ENCODE measurements at regions not wholly inside any gene's neighbourhood (a gene's known extent, or its start where the extent isn't known, plus 50 kb on each side); places are given as distances from the start of the nearest gene placed in this dataset.

DNA sequence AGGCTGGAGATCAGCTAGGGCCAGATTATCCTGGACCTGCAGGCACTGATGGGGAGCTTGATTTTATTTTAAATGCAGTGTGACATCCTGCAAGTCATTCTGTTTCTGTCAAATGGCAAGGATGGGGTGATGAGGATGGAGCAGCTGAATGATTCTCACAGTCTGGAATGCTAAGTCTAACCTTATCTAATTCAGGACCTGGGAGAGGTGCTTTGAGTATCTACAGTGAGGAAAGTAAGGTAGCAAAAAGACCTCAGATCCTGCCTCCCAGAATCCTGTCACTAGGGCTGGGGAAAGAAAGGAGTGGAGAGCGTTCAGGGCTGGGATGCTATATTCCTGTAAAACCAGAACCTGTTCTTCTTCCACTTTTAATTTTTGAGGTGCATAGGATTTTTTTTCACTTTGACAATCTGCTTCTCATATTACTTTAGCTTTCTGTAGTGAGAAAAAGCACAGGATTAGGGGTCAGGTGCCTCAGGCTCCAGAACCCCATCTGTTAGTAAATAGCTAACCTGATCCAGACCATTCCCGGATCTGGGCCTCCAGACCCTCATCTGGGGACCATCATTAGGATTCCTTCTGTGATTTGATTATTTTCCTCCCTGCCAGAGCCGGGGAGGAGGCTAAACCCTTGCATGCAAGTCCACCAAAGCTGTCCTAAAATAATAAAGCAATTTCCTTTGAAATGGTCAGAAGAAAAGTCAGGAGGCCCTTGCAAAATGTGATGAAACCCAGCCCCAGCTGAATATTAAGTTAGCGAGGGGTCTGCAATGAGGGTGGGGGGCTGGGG, 54.7 kb downstream of the ASCL1 start:
- peak; percentile 99 for DNase-seq (ENCODE audit: low spot score)

DNA sequence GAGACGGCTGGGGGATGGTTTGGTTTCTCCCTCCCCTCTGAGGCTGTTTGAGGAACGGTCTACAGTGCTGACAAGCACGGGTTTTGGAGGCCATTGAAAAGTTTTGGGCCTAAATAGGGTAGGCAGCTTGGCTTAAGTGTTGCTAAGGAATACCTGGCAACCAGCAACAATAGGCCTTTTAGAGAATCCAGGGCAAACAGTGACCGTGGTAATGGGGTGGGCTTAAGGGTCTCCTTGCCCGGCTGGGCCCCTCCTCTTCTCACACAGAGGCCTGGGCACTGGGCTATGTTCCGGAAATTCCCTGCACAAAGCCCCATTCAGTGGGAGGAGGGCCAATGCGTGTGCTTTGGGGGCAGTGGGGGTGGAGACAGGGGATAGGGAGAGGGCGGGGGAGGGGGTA, 55.4 kb downstream of the ASCL1 start:
- DNase-seq (ENCODE audit: low spot score), result no peak

DNA sequence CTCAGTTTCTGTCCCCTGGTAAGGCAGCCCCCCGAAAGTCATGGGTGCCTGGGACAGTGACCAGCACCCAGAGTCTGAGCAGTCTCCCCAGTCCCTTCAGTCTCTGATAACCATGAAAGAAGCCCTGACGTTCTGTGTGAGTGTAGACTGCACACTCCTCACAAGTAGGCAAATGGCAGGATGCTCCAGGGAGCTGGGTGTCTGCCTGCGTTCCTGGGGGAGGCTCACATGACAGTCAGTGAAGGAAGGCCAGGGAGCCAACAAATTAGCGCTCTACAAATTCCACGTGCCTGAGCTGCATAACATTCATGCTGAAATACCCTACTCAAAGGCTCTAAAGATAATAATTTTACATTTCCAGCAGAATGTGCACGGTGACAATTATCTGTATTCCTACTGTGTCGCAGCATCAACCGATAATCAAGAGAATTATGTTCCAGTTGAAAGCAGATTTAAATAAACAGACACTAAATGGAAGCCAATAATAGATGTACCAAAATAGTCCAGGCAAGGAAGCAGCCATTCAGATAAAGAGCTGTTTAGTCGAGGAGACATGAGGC, 56.3 kb downstream of the ASCL1 start:
- peak; percentile 70 for DNase-seq (ENCODE audit: low spot score)

DNA sequence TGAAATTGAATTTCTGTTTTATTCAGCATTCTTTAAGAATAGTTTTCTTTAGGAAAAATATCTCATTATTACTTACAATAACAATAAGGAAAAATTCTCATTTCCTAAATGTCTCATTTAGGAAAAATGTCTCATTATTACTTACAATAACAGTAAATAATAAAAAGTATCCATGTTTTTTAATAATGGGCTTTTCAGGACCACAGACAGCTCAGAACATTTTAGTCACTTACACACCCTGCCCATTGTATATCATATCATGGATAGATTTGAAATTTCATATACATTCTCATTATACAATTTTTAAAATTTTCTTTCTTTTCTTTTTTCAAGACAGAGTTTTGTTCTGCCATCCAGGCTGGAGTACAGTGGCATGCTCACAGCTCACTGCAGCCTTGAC, 58.9 kb downstream of the ASCL1 start:
- no peak for DNase-seq (ENCODE audit: low spot score)

DNA sequence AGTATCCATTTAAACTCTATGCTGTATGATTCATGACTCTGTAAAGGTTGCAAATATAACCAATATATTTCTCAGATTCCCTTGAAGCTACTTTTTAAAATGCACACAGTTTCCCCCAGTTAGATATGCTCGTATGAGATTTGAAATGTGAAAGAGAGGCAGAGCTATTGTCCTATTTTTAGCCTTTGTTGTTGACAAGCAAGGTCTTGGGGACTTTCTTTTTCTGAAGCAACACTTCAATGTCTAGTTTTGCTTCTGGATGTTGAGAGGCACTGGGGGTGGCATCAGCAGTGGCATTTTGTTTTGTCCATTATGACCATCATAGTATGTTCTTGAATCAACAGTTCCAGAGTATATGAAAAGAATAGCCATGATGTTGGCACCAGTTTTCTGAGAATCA, 63.4 kb downstream of the ASCL1 start:
- no peak for DNase-seq (ENCODE audit: low spot score)

DNA sequence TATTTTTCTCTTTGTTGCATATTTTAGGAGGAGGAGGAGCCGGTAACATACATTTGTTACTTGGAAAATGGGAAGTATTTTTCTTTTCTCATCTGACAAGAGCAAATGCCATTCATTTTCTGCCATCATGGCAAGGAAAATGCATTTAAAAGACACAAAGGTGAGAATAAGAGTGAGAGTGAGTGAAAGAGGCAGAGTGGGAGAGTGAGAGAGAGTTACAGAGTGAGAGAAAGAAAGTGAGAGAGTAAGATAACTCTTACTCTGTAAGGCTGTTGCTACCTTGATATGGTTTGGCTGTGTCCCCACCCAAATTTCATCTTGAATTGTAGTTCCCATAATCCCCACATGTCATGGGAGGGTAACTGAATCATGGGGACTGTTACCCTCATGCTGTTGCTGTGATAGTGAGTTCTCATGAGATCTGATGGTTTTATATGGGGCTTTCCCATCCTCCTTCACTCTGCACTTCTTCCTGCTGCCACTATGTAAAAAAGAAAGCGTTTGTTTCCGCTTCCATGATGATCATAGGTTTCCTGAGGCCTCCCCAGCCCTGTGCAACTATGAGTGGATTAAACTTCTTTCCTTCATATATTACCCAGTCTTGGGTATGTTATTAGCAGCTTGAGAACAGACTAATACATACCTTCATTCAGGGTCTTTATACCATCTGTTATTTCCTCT, 64.2 kb downstream of the ASCL1 start:
- DNase-seq (ENCODE audit: low spot score), result no peak

DNA sequence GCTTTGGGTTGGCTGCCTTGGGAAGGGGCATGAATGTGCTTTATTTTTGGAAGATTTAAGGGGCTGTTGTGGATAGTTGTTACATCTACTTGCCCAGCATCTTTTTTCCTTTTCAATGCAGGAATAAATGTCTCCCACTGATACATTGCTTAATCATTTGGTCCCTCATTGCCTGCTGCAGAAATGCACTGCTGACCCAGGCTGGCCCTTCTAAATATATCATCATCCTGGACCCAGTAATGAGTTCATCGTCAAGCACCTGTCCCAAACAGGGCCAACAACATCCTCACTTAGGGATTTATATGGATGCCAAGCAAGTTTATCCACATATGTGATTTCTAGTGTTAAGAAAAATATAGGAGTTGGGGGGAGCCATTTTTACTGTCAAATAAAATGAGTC, 67.2 kb downstream of the ASCL1 start:
- DNase-seq (ENCODE audit: low spot score), result no peak

DNA sequence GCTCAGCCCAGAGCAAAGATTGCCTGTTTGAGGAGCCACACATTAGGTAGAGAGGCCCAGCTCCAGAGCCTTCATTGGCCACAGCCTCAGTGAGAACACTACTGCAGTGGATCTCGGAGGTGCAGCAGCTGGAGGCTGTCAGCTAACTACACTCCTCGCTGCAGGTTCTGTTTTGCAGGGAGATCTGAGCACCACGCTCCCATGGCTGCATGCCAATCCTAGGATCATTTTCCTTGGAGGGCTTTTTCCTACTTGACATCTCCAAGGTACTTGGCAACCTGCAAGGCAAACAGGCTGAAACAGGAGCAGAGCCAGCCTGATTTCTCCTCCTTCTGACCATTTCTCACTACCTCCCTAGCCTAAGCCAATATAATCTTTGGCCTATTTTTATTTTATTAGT, 69.2 kb downstream of the ASCL1 start:
- DNase-seq (ENCODE audit: low spot score), result peak; percentile 49

DNA sequence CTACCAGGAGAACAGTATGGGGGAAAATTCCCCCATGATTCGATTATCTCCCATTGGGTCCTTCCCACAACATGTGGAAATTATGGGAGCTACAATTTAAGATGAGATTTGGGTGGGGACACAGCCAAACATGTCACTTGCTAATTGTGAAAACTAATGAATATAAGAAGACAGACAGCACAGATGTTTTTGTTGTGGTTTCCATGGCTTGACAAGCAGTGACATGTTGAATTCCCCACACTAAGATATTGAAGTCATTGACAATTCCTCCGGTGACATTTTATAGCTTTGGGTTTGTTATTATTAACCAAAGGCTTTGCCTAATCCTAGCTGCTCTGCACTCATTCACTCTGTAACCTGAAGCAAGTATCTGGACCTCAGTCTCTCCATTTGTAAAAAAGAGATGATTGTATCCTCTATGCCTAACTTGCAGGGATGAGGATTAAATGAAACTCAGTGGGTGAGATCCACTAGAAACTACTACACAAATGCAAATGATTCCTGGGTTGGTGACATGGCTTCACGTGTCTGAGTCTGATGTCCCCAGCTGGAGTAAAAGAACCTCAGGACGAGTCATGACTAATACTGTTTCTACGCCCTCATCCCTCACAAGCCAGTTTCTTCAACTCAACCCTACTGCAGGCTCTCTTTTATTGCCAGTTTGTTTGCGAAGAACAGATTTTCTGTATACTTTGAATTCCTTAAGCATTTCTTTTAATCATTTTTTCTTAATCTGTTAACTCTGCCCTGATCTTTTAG, 71.6 kb downstream of the ASCL1 start:
- DNase-seq (ENCODE audit: low spot score), result no peak

DNA sequence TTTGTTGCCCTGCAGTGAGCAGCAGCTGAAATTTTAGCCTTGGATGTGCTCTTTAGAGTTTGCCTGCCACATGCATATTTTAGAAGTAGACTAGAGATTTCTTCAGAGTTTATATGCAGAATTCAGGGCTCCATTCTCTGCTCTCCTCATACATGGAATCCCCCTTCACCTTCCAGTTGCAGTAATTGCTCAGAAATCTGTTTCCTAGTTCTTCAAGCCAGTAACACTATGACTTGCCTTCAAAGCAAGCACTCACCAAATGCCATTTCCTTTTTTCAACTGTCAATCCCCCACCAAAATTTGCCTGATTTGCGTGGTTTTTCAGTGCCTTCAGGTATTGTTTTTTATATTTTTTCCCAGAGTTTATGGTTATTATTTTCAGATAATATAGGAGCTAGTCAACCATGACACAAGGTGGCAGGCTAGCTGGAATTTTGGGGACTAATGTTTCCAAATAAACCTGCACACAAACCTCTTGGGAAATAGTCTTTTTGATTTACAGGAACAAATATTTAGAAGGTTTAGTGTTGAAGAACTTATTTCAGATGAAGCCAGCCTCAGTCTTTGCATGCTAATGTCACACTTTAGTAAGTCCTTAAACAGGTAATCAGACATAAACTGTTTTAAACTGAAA, 79.2 kb downstream of the ASCL1 start:
- no peak for DNase-seq (ENCODE audit: low spot score)

DNA sequence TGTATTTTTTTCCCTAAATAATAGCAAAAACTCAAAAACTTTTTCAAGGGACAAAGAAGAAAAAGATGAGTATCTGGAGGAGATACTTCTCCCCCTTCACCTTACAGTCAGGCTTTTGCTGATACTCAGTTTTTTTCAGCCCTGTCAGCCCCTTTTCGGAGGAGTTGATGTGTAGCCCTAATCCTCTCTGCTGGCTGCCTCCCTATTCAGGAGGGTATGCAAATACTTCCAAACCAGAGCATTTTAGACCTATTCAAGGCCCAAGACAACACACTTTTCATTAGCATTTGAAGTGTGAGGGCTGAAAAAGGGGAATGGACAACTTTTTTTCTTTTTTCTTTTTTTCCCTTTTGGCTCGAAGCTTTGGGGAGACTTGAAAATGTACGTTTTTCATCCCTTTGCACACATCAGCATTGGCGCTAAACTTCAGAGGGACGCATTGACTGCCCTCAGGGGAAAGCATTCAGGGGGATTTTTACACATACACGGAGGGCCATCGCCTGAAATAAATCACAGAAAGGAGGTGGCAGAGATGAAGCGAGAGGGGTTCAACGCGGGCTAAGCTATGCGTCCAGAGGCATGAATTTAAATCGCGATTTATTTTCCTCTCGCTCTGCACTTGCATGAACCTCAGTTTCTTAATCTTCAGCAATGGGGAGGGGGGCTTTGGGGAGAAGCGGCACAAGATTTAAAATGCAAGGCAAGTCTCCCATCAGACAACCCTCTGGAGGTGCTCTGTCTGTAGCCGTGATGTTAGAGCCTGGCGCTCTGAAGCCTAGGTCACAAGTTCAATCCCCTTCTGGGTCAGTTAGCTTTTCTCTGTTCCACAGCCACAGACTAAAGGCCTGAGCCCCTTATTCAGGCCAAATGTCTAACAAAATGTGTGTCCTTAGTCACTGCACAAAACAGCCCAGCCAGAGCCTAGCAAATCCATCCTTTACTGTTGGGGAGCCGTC, 86.3 kb downstream of the ASCL1 start:
- DNase-seq (ENCODE audit: low spot score), result no peak

DNA sequence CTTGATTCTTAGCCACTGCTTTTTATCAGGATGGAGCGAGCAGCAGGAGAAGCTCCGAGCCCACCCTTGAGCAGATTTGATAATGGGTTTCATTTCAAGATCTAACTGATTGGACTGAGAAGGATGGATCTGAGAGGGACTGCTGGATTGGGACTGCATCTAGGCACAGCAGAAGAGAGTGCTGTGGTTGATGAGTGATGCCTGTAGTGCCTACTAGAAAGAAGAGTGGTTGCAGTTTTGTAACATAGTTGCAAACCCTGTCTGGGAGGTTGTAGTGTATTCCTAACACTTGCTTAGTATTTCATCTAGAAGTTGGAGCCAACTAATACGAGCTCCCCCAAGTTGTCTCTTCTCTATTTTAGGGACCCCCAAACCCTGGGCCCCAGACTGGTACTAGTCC, 88.7 kb downstream of the ASCL1 start:
- DNase-seq (ENCODE audit: low spot score), result peak; percentile 55

DNA sequence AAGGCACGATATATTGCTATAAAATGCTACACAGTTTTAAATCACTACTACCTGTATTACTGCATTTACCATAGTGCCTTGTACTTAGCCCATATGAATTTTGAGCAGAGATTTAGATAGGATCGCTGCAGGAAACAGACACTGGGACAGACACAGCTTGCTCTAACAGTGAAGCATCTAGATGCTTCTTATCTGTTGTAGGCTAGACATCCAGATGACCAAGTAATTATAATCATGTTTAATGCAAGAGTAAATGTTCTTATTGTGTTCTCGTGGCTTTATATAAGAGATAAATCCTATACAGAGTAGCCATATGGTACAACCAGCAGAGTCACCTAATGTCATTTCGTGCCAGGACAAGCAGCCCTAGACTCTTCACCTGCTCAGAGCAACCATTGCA, 92.8 kb downstream of the ASCL1 start:
- peak; percentile 87 for DNase-seq (ENCODE audit: low spot score)

DNA sequence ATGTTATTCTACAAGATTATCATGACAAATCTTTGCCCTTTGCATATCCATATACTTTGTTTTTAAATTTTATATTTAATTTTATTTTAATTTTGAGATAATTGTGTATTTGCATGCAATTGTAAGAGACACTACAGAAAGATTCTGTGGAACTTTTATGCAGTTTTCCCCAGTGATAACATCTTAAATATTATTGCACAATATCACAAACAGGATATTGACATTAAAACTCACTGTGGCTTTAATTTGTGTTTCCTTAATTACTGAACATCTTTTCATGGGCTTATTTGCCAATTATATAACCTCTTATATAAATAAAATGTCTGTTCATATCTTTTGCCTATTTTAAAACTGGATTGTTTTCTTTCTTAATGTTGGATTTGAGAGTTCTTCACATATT, 95.6 kb downstream of the ASCL1 start:
- DNase-seq (ENCODE audit: low spot score), result no peak

DNA sequence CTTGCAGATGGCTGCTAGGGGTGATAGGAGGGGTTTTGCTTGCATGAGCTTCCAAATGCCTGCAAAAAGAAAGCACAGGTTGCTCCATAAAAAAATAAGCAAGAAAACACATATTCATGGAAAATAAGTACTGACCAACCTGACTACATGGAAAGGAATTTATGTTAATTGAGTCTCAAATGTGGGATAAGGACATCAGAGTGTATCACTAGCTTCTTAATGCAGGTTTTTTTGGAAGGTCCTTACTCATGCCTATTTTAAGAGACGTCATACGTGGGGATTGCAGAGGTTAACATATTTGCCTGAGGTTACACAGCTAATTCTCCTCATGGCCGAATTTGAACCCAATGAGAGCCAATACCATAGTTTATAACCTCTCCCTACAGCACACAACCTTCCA, 116.2 kb downstream of the ASCL1 start:
- no peak for DNase-seq (ENCODE audit: low spot score)

DNA sequence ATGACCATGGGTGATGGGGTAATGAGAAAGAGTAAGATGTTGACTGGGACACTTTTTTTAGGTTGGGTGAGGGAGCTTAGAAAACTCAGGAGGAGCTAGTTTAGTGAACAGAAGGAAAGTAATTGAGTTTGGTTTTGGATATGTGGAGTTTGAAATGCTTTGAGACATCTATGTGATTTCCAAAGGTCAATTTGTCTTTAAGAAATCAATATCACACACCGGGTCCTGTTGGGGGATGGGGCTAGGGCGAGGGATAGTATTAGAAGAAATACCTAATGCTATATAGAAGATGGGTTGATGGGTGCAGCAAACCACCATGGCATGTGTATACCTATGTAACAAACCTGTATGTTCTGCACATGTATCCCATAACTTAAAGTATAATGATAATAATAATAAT, 118.4 kb downstream of the ASCL1 start:
- no peak for DNase-seq (ENCODE audit: low spot score)

DNA sequence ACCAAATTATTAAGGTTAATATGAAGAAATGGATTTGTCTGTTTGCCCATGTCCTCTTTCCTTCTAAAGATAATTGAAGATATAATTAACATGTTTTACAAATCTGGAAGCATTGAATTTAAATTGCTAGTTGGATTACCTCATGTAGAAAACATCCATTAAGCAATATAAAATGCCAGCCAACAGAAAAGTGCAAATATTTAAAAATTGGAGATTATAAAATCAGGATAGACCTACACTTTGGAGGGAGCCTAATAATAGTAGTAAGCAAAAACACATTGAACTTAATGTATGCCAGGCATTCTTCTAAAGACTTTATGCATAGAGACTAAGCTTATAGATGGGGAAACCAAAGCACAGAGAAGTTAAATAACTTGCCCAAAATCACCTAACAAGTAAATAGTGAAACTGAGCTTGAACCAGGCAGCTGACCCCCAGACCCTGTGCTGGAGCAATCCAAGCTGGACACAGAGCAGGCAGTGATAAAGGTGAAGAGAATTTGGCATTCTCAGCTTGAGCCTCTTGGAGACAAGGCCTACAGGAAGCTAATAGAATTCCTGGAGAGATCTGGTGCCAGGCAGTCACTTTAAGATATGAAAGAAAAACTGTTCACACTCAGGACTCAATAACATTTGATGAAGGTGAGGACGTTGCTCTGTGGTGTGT, 119.8 kb downstream of the ASCL1 start:
- DNase-seq (ENCODE audit: low spot score), result no peak

DNA sequence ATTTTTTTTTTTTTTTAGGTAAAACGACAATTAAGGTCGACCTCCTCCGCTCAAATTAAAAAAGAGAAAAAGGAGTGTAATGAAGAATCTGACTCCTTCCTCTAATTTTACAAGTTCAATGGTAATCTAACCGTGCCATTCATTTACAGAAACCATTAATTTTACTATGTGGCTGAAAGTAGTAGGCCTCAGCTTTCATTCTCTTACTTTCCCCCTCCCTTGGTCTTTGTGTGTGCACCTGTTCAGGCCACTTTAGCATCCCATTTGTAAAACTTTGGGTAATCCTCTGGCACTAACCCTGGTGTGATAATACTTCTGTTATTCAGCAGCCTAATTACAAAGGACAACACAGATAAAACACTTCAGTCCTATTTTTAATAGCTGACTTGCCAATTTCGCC, 128.1 kb downstream of the ASCL1 start:
- no peak for DNase-seq (ENCODE audit: low spot score)

DNA sequence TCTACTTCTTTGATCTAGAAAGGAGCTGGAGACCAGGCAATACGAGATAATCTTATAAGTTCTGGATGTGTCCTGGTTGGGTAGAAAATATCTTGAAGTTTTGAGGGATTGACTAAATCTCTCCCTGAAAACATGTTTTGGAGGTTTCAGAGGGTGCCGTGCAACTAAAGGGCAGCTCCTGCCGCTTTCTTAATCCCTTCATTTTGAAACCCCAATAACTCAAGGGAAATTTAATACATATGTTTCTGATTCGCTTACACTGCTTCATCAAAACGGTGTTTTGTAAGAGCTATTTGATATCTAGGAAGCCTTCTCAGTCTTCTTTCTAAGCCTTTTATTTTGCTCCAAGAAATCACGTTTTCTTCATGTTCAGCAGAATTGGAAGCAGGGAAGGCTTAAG, 129.0 kb downstream of the ASCL1 start:
- no peak for DNase-seq (ENCODE audit: low spot score)

DNA sequence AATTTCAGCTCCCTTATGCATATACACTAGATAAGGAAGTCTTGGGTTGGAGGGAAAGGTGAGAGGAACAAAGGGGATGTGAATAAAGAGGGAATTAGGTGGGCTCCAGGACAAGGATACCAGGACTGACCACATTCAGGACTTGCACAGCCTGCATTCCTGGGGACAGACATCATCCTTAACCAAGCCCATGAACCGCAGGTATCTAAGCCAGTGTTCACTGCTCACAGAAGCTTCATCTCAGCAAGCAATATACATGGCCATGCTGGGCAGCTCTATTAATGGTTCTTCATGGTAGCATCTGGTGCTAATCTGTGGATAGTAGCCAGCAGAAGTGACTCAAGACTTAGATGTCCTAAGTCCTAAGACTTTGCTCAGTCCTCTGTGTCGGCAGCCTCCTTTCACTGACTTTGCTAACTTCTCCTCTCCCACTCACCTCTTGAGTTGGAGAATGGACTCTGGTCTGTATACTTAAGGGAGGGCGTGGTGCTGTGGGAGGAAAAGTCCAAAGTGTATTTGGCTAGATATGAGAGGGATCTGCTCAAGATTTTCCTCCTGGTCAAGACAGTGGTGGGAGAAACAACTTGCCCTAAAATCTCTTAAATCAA, 136.1 kb downstream of the ASCL1 start:
- no peak for DNase-seq (ENCODE audit: low spot score)

All from SK-N-DZ (cell line).